GM18520 (cell line): ENCODE measurements at regions not wholly inside any gene's neighbourhood (a gene's known extent, or its start where the extent isn't known, plus 50 kb on each side); places are given as distances from the start of the nearest gene placed in this dataset.
"Not testable (repeated sequence)": the region's sequence is repeated elsewhere in the genome, so short reads cannot be mapped to it uniquely, and the experiment has no call there.

ENCODE experiments used
- ATAC-seq: cut with Tn5 transposase; IDR thresholded peaks from one replicate; pipeline ENCODE4 v1.9.1; 2021; ENCODE audit not compliant: unreplicated experiment

DNA sequence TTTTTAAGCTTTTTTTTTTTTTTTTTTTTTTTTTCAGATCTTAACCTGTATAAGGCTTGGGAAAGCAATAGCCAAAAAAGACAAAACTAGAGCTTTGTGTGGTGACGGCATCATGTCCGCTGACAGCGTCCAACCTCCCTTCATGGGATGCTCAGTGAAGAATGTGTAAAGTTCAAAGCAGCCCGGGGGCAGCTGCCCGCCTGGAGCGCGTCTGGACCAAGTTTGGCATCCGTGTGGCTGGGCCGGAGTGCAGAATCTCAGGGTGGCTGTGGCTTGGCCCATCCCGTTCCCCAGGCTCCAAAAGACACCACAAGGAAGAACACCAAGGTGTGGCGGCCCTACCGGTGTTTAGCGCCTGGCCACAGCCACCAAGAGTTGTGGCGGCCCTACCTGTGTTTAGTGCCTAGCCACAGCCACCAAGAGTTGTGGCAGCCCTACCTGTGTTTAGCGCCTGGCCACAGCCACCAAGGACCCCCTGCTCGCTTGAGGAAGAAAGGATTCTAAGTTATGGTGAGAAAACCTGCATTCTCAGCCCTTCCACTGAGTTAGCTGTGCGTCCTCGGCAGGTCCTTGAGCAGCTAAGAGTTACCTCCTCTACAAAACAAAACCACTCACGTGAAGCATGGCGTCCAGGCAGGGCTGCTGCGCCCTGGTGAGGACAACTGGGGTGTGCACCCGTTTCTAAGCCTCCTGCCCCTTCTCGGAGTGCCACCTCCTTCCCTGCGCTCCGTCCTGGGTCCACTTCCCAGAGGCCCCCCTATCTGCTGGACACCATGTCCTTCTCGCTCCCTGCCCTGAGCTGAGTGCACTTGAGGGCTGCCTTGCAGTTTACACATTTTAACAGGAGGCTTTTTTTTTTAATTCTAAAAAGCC, 103.6 kb upstream of the SALL3 start:
- ATAC-seq = no peak

GRCh38 chr18:78876868-78877267, 102.8 kb upstream of the SALL3 start:
- no peak for ATAC-seq

DNA sequence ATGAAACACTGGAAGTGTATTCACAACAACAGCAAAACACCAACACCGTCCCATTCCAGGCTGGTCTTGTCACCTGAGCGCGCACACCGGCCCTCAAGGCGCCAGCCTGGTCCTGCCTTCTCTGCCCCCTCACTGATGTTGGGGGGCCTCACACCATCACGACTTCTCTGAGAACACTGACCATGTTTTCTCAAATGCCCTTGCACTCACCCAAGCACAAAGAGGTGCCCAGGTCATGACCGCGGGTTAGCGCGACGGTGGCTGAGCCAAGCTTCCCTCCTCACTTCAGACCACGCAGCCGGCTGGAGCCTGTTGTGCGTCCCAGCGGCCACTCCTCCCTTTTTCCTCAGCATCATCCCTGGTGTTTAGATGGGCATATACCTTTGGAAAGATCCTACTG, 101.3 kb upstream of the SALL3 start:
- no peak for ATAC-seq

GRCh38 chr18:78879072-78879883, 100.3 kb upstream of the SALL3 start:
- ATAC-seq = not testable (repeated sequence)

GRCh38 chr18:78882585-78882984, 97.0 kb upstream of the SALL3 start:
- ATAC-seq = no peak

GRCh38 chr18:78883501-78883900, 96.1 kb upstream of the SALL3 start:
- ATAC-seq = no peak

DNA sequence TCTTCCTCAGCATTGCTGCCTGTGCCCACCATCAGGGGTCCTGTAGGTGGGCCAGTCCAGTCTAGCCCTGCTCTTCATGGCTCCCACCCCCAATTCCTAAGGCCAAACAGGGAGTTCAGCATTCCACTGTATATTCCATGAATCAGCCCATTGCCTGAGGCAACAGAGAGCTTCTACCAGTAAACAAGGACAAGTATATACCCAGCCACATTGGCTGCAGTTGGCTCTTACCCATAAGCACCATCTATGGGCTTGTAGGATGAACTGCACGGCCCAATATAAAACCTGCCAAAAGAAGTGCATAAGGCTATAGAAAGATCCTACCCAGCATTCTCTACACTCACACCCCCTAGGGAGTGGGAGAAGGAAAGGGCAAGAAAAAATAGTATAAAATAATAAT, 95.1 kb upstream of the SALL3 start:
- ATAC-seq = no peak

GRCh38 chr18:78889250-78889649, 90.4 kb upstream of the SALL3 start:
- ATAC-seq = no peak

GRCh38 chr18:78890388-78890787, 89.2 kb upstream of the SALL3 start:
- ATAC-seq = no peak

GRCh38 chr18:78891185-78891762, 88.3 kb upstream of the SALL3 start:
- no peak for ATAC-seq

GRCh38 chr18:78892177-78892576, 87.4 kb upstream of the SALL3 start:
- ATAC-seq = no peak

- ATAC-seq = no peak
Measured at GRCh38 chr18:78892721-78893120, 86.9 kb upstream of the SALL3 start.

DNA sequence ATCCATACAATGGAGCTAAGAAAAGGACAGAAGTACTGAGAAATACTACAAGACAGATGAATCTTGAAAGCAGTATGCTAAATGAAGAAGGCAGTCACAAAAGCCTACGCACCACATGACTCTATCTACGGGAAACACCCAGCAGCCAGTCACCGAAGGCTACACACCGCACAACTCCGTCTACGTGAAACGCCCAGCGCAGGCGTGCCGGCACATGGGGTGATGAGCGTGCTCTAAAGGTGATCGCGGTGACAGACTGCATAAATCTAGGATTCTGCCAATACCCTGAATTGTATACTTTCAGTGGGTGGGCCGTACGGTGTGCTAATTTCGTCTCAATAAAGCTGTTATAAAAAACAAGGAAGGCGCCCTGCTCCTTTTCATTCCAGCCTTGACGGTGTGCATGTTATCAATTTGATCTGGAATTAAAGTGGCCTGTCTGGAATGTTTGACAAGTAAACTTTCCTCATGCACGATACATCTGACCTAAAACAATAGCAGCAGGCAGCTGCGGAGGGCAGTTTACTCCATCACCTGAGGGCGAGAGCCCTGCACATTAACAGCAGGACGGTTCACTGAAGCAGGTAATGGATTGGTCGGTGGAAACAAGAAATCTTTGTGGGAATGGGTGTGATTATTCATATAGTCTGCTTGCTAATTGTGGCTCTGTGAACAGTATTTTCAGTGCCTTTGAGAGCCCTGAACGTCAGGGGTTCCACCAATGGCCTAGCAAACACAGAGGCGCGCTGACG, 86.2 kb upstream of the SALL3 start:
- ATAC-seq = no peak

DNA sequence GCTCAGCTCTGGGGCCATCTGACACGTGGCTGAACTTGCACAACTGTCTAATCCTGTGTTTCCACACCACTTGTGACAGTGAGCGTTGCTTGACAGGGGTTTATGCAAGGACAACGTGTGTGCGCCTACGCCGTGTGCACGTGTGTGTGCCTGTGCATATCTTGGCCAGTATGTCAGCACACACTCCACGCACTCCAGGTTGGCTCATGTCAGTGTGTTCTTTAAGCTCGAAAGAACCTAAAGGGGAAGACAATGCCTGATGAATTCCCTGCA, 85.6 kb upstream of the SALL3 start:
- ATAC-seq = no peak

GRCh38 chr18:78895207-78896001, 84.2 kb upstream of the SALL3 start:
- no peak for ATAC-seq

GRCh38 chr18:78896111-78896905, 83.3 kb upstream of the SALL3 start:
- no peak for ATAC-seq

DNA sequence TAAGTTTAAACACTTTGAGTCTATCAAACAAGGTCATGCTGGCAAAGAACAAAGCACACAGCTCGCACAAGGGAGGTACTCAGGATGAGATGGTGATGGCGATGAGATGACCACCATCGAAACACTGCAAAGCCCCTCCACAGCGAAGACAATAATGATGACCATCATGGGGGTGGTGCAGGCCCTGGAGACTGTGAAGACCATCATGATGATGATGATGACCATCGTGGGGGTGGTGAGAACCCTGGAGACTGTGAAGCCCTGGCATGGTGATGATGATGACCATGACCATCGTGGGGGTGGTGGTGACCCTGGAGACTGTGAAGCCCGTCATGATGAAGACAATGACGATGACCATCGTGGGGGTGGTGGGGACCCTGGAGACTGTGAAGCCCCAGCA, 81.6 kb upstream of the SALL3 start:
- no peak for ATAC-seq

DNA sequence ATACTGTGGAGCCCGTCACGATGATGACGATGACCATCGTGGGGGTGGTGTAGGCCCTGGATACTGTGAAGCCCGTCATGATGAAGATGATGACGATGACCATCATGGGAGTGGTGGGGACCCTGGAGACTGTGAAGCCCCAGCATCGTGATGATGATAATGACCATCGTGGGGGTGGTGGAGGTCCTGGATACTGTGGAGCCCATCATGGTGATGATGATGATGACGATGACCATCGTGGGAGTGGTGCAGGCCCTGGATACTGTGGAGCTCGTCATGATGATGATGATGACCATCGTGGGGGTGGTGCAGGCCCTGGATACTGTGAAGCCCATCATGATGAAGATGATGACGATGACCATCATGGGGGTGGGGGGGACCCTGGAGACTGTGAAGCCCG, 81.0 kb upstream of the SALL3 start:
- ATAC-seq = no peak

DNA sequence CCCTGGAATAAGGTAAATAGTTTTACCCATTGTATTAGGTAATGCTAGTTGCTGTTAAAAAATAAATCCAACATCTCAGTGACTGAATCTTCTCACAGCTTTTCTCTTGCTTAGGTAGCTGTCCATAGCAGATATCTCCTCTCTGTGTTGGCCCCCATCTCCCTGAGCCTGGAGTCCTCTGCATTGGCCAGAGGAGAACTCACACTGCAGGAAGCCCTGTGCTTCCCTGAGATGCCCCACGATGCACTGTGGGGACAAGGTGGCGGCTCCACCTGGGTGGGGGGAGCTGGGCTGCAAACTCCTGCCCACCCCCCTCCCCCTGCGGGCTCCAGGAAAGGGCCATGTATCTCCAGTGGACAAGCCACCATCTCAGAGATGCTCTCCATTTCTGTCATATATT, 80.4 kb upstream of the SALL3 start:
- ATAC-seq = no peak
